CD14-positive monocyte (primary cell): ENCODE measurements at regions not wholly inside any gene's neighbourhood (a gene's known extent, or its start where the extent isn't known, plus 50 kb on each side); places are given as distances from the start of the nearest gene placed in this dataset.

ENCODE experiments used
- DNase-seq, 3 donors: peaks; one replicate each; pipeline ENCODE4 v3.0.0-alpha.2; 2011 to 2022
- H2AFZ ChIP-seq: 2 replicates; pipeline ENCODE4 v1.6.0; 2012; ENCODE audit warnings: mild to moderate bottlenecking, low read depth, low read length, inconsistent platforms; ENCODE audit not compliant: insufficient read depth, poor library complexity, severe bottlenecking
- H3K27ac ChIP-seq, 2 donors: 1 replicate in 1 of 2; 2 replicates in 1 of 2; pipeline ENCODE4 v1.5.1; 2012 to 2013; ENCODE audit warnings: low read length in 2 of 2, control low read depth in 1 of 2, inconsistent platforms in 1 of 2, low read depth in 1 of 2, mild to moderate bottlenecking in 1 of 2
- H3K27me3 ChIP-seq, 2 donors: one replicate each; pipeline versions ENCODE4 v1.6.0 to v1.6.1; 2011 to 2013; ENCODE audit warnings: low read length in 2 of 2; ENCODE audit not compliant: control insufficient read depth in 2 of 2, insufficient read depth in 2 of 2
- H3K36me3 ChIP-seq, 2 donors: replicated peaks in 1 of 2; 1 replicate in 1 of 2; 2 replicates in 1 of 2; pipeline versions ENCODE4 v1.5.1 to v1.6.1; 2012 to 2013; ENCODE audit warnings: low read length in 2 of 2, control low read depth in 1 of 2, inconsistent platforms in 1 of 2, mild to moderate bottlenecking in 1 of 2; ENCODE audit not compliant: insufficient read depth in 2 of 2, control insufficient read depth in 1 of 2
- H3K4me1 ChIP-seq, 2 donors: 1 replicate in 1 of 2; 2 replicates in 1 of 2; pipeline versions ENCODE4 v1.5.1 to v1.6.1; 2012 to 2013; ENCODE audit warnings: low read length in 2 of 2, control low read depth in 1 of 2, inconsistent platforms in 1 of 2, mild to moderate bottlenecking in 1 of 2, moderate library complexity in 1 of 2; ENCODE audit not compliant: insufficient read depth in 2 of 2, control insufficient read depth in 1 of 2
- H3K4me2 ChIP-seq: replicated peaks from 2 replicates; pipeline ENCODE3; 2012; ENCODE audit warnings: low read length, moderate library complexity, mild to moderate bottlenecking; ENCODE audit not compliant: poor library complexity, severe bottlenecking; ENCODE audit errors: extremely low read depth
- H3K4me3 ChIP-seq, 3 experiments: fragments of 200-600 bp in 1 of 3; sonication (generic) in 1 of 3; replicated peaks in 1 of 3; 1 replicate in 2 of 3; 2 replicates in 1 of 3; pipeline ENCODE4 v1.5.1; 2011 to 2013; ENCODE audit warnings: low read length in 3 of 3, mild to moderate bottlenecking in 3 of 3, control low read depth in 2 of 3, low read depth in 2 of 3, inconsistent platforms in 1 of 3, moderate library complexity in 1 of 3
- H3K79me2 ChIP-seq: 2 replicates; pipeline ENCODE4 v1.6.0; 2012; ENCODE audit warnings: mild to moderate bottlenecking, control low read depth, inconsistent platforms, low read length, moderate library complexity; ENCODE audit not compliant: insufficient read depth
- H3K9ac ChIP-seq: 2 replicates; pipeline ENCODE4 v1.6.0; 2017; ENCODE audit warnings: low read length, mild to moderate bottlenecking; ENCODE audit not compliant: insufficient read depth, poor library complexity, severe bottlenecking
- H3K9me3 ChIP-seq, 2 donors: replicated peaks in 1 of 2; 1 replicate in 1 of 2; 2 replicates in 1 of 2; pipeline versions ENCODE4 v1.5.1 to v1.6.1; 2012 to 2013; ENCODE audit warnings: low read length in 2 of 2, control low read depth in 1 of 2; ENCODE audit not compliant: control insufficient read depth in 1 of 2, insufficient read depth in 1 of 2
- H4K20me1 ChIP-seq: 2 replicates; pipeline ENCODE4 v1.6.0; 2012; ENCODE audit warnings: mild to moderate bottlenecking, low read length, control low read depth, moderate library complexity; ENCODE audit not compliant: insufficient read depth
- H3K27ac Mint-ChIP-seq, 7 donors: one replicate each; pipeline ENCODE4 v1.8.0; 2020; ENCODE audit warnings: mild to moderate bottlenecking in 7 of 7, mixed read lengths in 7 of 7, moderate library complexity in 6 of 7, inconsistent platforms in 2 of 7
- H3K27me3 Mint-ChIP-seq, 3 donors: one replicate each; pipeline ENCODE4 v1.8.0; 2021 to 2022; ENCODE audit warnings: low read depth in 3 of 3, mild to moderate bottlenecking in 3 of 3, mixed read lengths in 3 of 3, moderate library complexity in 3 of 3, inconsistent platforms in 1 of 3
- H3K36me3 Mint-ChIP-seq, 2 donors: one replicate each; pipeline ENCODE4 v1.8.0; 2020; ENCODE audit warnings: mixed read lengths in 2 of 2, inconsistent platforms in 1 of 2, mild to moderate bottlenecking in 1 of 2
- H3K4me1 Mint-ChIP-seq: one replicate; pipeline ENCODE4 v1.8.0; 2020; ENCODE audit warnings: mild to moderate bottlenecking, mixed read lengths
- H3K4me3 Mint-ChIP-seq, 2 donors: one replicate each; pipeline ENCODE4 v1.8.0; 2020; ENCODE audit warnings: mild to moderate bottlenecking in 2 of 2, mixed read lengths in 2 of 2, moderate library complexity in 1 of 2
- H3K9me3 Mint-ChIP-seq, 7 donors: one replicate each; pipeline ENCODE4 v1.8.0; 2020 to 2022; ENCODE audit warnings: mixed read lengths in 7 of 7, mild to moderate bottlenecking in 6 of 7, moderate library complexity in 6 of 7, inconsistent platforms in 2 of 7
- WGBS: methylation state at CpG from one replicate; pipeline ENCODE4 v1.1.5; 2013; ENCODE audit warnings: missing lambda C conversion rate; ENCODE audit not compliant: insufficient coverage; 5-methylcytosine and 5-hydroxymethylcytosine counted together
- intact Hi-C, 2 donors: fragments of 100-400 bp; cut with micrococcal nuclease; formaldehyde crosslinking; loops; one replicate each; pipeline versions ENCODE4 v1.15.0 to v1.15.1; 2023
- TF ChIP-seq, protein P1 (sequence below): fragments of 200-600 bp; IDR thresholded peaks from one replicate; pipeline ENCODE4 v1.8.0; 2022; ENCODE audit warnings: antibody characterized with exemption, mild to moderate bottlenecking

DNA sequence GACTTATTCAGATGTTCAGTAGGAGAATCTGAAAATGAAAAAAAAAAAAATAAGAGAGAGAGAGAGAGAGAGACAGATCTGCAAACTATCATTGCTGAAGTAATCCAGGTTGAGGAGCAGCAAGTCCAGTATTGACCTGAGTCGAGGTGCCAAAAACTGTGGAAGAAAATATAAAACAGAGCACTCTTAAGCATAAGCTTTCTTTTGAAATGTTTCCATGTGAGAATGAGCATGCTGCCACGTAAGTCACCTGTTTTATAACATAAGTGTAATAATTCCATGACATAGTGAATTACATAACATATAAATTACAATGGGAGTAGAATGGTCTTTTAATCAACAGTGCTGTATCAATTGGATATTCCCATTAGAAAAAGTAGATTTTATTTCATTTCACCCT lies 218.2 kb downstream of the BCHE start:
- Mint-ChIP-seq H3K27ac (no peak overlapping the region), H3K27me3 (no peaks in the 10 kb centered on the region), H3K36me3 (no peaks in the 10 kb centered on the region), H3K4me1 (no peaks in the 10 kb centered on the region), H3K9me3 (peaks cover 2 to 22% (median 9%) of the 10 kb centered on the region in 7 donors), H3K4me3 (no peak overlapping the region)
- no peak overlapping the region for H3K9ac ChIP-seq
- H3K27me3 ChIP-seq, result no peaks in the 10 kb centered on the region
- H3K4me3 ChIP-seq, result no peak overlapping the region
- no peaks in the 10 kb centered on the region for H3K79me2 ChIP-seq
- H3K4me1 ChIP-seq, result no peaks in the 10 kb centered on the region
- no peak overlapping the region for H3K27ac ChIP-seq
- TF ChIP-seq, protein P1, sequence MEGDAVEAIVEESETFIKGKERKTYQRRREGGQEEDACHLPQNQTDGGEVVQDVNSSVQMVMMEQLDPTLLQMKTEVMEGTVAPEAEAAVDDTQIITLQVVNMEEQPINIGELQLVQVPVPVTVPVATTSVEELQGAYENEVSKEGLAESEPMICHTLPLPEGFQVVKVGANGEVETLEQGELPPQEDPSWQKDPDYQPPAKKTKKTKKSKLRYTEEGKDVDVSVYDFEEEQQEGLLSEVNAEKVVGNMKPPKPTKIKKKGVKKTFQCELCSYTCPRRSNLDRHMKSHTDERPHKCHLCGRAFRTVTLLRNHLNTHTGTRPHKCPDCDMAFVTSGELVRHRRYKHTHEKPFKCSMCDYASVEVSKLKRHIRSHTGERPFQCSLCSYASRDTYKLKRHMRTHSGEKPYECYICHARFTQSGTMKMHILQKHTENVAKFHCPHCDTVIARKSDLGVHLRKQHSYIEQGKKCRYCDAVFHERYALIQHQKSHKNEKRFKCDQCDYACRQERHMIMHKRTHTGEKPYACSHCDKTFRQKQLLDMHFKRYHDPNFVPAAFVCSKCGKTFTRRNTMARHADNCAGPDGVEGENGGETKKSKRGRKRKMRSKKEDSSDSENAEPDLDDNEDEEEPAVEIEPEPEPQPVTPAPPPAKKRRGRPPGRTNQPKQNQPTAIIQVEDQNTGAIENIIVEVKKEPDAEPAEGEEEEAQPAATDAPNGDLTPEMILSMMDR, result no peak
- intact Hi-C loops, result no loop called here
- DNase-seq, result no peak
- no CpG with 5 or more reads among the region's 2 CpGs for WGBS
- H4K20me1 ChIP-seq, result no peaks in the 10 kb centered on the region
- H2AFZ ChIP-seq, result no peak overlapping the region
- H3K36me3 ChIP-seq, result no peaks in the 10 kb centered on the region
- peaks cover 17 to 19% of the 10 kb centered on the region in 2 donors for H3K9me3 ChIP-seq
- no peak overlapping the region for H3K4me2 ChIP-seq

DNA sequence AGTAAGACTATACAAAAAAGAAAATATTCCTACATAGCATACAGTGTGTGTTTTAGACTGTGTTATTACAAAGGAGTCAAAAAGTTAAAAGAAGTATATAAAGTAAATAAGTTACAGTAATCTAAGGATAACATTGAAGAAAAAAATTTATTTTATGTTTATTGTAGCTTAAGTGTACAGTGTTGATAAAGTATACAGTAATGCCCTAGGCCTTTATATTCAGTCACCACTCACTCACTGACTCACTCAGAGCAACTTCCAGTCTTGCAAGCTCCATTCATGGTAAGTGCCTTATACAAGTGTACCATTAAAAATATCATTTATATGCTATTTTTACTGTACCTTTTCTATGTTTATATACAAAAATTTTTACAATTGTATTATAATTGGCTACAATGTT lies 220.1 kb downstream of the BCHE start:
- Histone ChIP-seq H4K20me1 (no peaks in the 10 kb centered on the region), H3K4me1 (no peaks in the 10 kb centered on the region), H2AFZ (no peak overlapping the region), H3K4me2 (no peak overlapping the region), H3K27ac (no peak overlapping the region), H3K9ac (no peak overlapping the region), H3K27me3 (no peaks in the 10 kb centered on the region), H3K36me3 (no peaks in the 10 kb centered on the region), H3K9me3 (peaks cover 4 to 6% of the 10 kb centered on the region in 2 donors), H3K79me2 (no peaks in the 10 kb centered on the region), H3K4me3 (no peak overlapping the region)
- H3K4me3 Mint-ChIP-seq, result no peak overlapping the region
- no peak for DNase-seq
- H3K27ac Mint-ChIP-seq, result no peak overlapping the region
- peaks cover 0 to 7% (median 2%) of the 10 kb centered on the region in 7 donors for H3K9me3 Mint-ChIP-seq
- H3K36me3 Mint-ChIP-seq, result no peaks in the 10 kb centered on the region
- no peaks in the 10 kb centered on the region for H3K4me1 Mint-ChIP-seq
- TF ChIP-seq, protein P1, result no peak
- no peaks in the 10 kb centered on the region for H3K27me3 Mint-ChIP-seq
- intact Hi-C loops, result no loop called here
